ENCODE measurements at regions not wholly inside any gene's neighbourhood (a gene's known extent, or its start where the extent isn't known, plus 50 kb on each side); places are given as distances from the start of the nearest gene placed in this dataset.

GRCh38 chr14:57013987-57014386, 203.7 kb upstream of the OTX2 start:
- TF ChIP-seq POLR2A (IDR thresholded peaks at IDR 0.05; ENCODE audit: extremely low read depth, insufficient read length) (no peak), CTCF (IDR thresholded peaks at IDR 0.05; ENCODE audit: low read depth, low read length) (no peak), MYC (IDR thresholded peaks at IDR 0.05; ENCODE audit: low read depth, low read length) (no peak)
- TF ChIP-seq, protein P1, sequence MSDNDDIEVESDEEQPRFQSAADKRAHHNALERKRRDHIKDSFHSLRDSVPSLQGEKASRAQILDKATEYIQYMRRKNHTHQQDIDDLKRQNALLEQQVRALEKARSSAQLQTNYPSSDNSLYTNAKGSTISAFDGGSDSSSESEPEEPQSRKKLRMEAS (IDR thresholded peaks at IDR 0.05; ENCODE audit: low read depth, low read length): no peak
